ENCODE measurements at regions not wholly inside any gene's neighbourhood (a gene's known extent, or its start where the extent isn't known, plus 50 kb on each side); places are given as distances from the start of the nearest gene placed in this dataset.

- intact Hi-C loops (cut with micrococcal nuclease) = no loop called here
- TF ChIP-seq, protein P1, sequence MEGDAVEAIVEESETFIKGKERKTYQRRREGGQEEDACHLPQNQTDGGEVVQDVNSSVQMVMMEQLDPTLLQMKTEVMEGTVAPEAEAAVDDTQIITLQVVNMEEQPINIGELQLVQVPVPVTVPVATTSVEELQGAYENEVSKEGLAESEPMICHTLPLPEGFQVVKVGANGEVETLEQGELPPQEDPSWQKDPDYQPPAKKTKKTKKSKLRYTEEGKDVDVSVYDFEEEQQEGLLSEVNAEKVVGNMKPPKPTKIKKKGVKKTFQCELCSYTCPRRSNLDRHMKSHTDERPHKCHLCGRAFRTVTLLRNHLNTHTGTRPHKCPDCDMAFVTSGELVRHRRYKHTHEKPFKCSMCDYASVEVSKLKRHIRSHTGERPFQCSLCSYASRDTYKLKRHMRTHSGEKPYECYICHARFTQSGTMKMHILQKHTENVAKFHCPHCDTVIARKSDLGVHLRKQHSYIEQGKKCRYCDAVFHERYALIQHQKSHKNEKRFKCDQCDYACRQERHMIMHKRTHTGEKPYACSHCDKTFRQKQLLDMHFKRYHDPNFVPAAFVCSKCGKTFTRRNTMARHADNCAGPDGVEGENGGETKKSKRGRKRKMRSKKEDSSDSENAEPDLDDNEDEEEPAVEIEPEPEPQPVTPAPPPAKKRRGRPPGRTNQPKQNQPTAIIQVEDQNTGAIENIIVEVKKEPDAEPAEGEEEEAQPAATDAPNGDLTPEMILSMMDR (IDR thresholded peaks at IDR 0.05; ENCODE audit: borderline replicate concordance) = no peak
- Histone ChIP-seq H3K36me3 (no peaks in the 10 kb centered on the region), H3K27ac (replicated peaks) (no peak overlapping the region), H3K9me3 (replicated peaks) (peaks cover 25% of the 10 kb centered on the region), H3K4me3 (no peak overlapping the region), H3K27me3 (ENCODE audit: low read depth) (no peaks in the 10 kb centered on the region), H3K4me1 (no peaks in the 10 kb centered on the region)
- no peak for DNase-seq
These were observed 1249.0 kb upstream of the CITED2 start for GRCh38 chr6:140623498-140623897.

GRCh38 chr6:140620496-140620895, 1246.0 kb upstream of the CITED2 start:
- no peak for DNase-seq
- H3K27ac ChIP-seq (replicated peaks) = no peak overlapping the region
- H3K9me3 ChIP-seq (replicated peaks) = no peaks in the 10 kb centered on the region
- H3K36me3 ChIP-seq = no peaks in the 10 kb centered on the region
- H3K27me3 ChIP-seq (ENCODE audit: low read depth) = no peaks in the 10 kb centered on the region
- intact Hi-C loops (cut with micrococcal nuclease) = no loop called here
- H3K4me3 ChIP-seq = no peak overlapping the region
- no peaks in the 10 kb centered on the region for H3K4me1 ChIP-seq
- TF ChIP-seq, protein P1 (IDR thresholded peaks at IDR 0.05; ENCODE audit: borderline replicate concordance) = no peak

GRCh38 chr6:140609956-140610355, 1235.5 kb upstream of the CITED2 start:
- Histone ChIP-seq H3K27ac (replicated peaks) (no peak overlapping the region), H3K4me3 (no peak overlapping the region), H3K4me1 (no peaks in the 10 kb centered on the region), H3K27me3 (ENCODE audit: low read depth) (no peaks in the 10 kb centered on the region), H3K9me3 (replicated peaks) (no peaks in the 10 kb centered on the region), H3K36me3 (no peaks in the 10 kb centered on the region)
- DNase-seq = no peak
- intact Hi-C loops (cut with micrococcal nuclease) = no loop called here
- TF ChIP-seq, protein P1 (IDR thresholded peaks at IDR 0.05; ENCODE audit: borderline replicate concordance) = no peak

- H3K36me3 ChIP-seq = no peaks in the 10 kb centered on the region
- intact Hi-C loops (cut with micrococcal nuclease) = no loop called here
- TF ChIP-seq, protein P1 (IDR thresholded peaks at IDR 0.05; ENCODE audit: borderline replicate concordance) = no peak
- no peaks in the 10 kb centered on the region for H3K27me3 ChIP-seq (ENCODE audit: low read depth)
- no peak for DNase-seq
- H3K4me1 ChIP-seq = no peaks in the 10 kb centered on the region
- H3K27ac ChIP-seq (replicated peaks) = no peak overlapping the region
- H3K9me3 ChIP-seq (replicated peaks) = no peaks in the 10 kb centered on the region
- no peak overlapping the region for H3K4me3 ChIP-seq
These were observed 1234.9 kb upstream of the CITED2 start for GRCh38 chr6:140609321-140609720.

DNA sequence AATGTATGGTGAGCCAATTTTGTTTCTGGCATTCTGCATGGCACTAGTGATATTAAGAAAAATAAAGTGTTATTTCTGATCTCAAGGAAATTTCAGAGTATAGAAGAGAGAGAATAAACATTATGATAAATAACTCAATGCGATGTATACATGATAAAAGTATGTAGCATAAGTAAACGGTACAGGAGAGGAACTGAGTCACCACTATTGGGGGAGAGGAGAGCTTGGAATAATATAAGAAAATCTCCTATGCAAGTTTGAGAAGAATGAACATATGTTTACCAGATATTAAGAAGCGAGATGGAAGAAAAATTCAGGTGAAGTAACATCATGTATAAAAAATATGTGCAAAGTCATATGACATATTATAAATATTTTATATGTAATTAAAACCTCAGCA, 1230.3 kb upstream of the CITED2 start:
- DNase-seq = no peak
- intact Hi-C loops (cut with micrococcal nuclease) = no loop called here
- no peaks in the 10 kb centered on the region for H3K9me3 ChIP-seq (replicated peaks)
- H3K36me3 ChIP-seq = no peaks in the 10 kb centered on the region
- no peak overlapping the region for H3K4me3 ChIP-seq
- H3K27ac ChIP-seq (replicated peaks) = no peak overlapping the region
- no peaks in the 10 kb centered on the region for H3K27me3 ChIP-seq (ENCODE audit: low read depth)
- peaks cover 8% of the 10 kb centered on the region for H3K4me1 ChIP-seq
- TF ChIP-seq, protein P1 (IDR thresholded peaks at IDR 0.05; ENCODE audit: borderline replicate concordance) = no peak
